ENCODE measurements at regions not wholly inside any gene's neighbourhood (a gene's known extent, or its start where the extent isn't known, plus 50 kb on each side); places are given as distances from the start of the nearest gene placed in this dataset.
"Not testable (repeated sequence)": the region's sequence is repeated elsewhere in the genome, so short reads cannot be mapped to it uniquely, and the experiment has no call there.

GRCh38 chr7:6882321-6882721 lies 56.2 kb upstream of the CCZ1B start:
- not testable (repeated sequence) for DNase-seq

GRCh38 chr7:6883756-6884155 lies 57.7 kb upstream of the CCZ1B start:
- not testable (repeated sequence) for DNase-seq

GRCh38 chr7:6886198-6886597 lies 60.1 kb upstream of the CCZ1B start:
- DNase-seq, result no peak

- DNase-seq, result not testable (repeated sequence)
Observed at GRCh38 chr7:6888267-6889045, 62.4 kb upstream of the CCZ1B start.

GRCh38 chr7:6889252-6889812 lies 63.3 kb upstream of the CCZ1B start:
- no peak for DNase-seq

- DNase-seq, result not testable (repeated sequence)
Observed at GRCh38 chr7:6902097-6902518, 76.0 kb upstream of the CCZ1B start.

- DNase-seq, result not testable (repeated sequence)
Observed at GRCh38 chr7:6903289-6903688, 77.2 kb upstream of the CCZ1B start.

- not testable (repeated sequence) for DNase-seq
Observed at GRCh38 chr7:6903792-6904191, 77.7 kb upstream of the CCZ1B start.

- no peak for DNase-seq
Observed at GRCh38 chr7:6917258-6917657, 91.2 kb upstream of the CCZ1B start.

- not testable (repeated sequence) for DNase-seq
Observed at GRCh38 chr7:6919169-6919568, 93.1 kb upstream of the CCZ1B start.

GRCh38 chr7:6924523-6924922 lies 98.4 kb upstream of the CCZ1B start:
- not testable (repeated sequence) for DNase-seq

- not testable (repeated sequence) for DNase-seq
Observed at GRCh38 chr7:6926193-6927174, 100.4 kb upstream of the CCZ1B start.

- DNase-seq, result not testable (repeated sequence)
Observed at GRCh38 chr7:6927643-6928042, 101.6 kb upstream of the CCZ1B start.

GRCh38 chr7:6929588-6929987 lies 103.5 kb upstream of the CCZ1B start:
- DNase-seq, result not testable (repeated sequence)

- DNase-seq, result not testable (repeated sequence)
Observed at GRCh38 chr7:6930081-6930635, 104.1 kb upstream of the CCZ1B start.

- not testable (repeated sequence) for DNase-seq
Observed at GRCh38 chr7:6930787-6931186, 104.7 kb upstream of the CCZ1B start.

- not testable (repeated sequence) for DNase-seq
Observed at GRCh38 chr7:6931456-6931855, 105.4 kb upstream of the CCZ1B start.

GRCh38 chr7:6933954-6934632 lies 108.0 kb upstream of the CCZ1B start:
- not testable (repeated sequence) for DNase-seq

GRCh38 chr7:6934981-6935380 lies 108.9 kb upstream of the CCZ1B start:
- no peak for DNase-seq

GRCh38 chr7:6936626-6937025 lies 110.6 kb upstream of the CCZ1B start:
- DNase-seq, result not testable (repeated sequence)

GRCh38 chr7:6937746-6938145 lies 111.7 kb upstream of the CCZ1B start:
- not testable (repeated sequence) for DNase-seq

- not testable (repeated sequence) for DNase-seq
Observed at GRCh38 chr7:6938284-6938683, 112.2 kb upstream of the CCZ1B start.

All from GDM1 (cell line).